Activated B cell treated with CpG ODN at 0.5 μM for 24 hours (primary cell): ENCODE measurements at regions not wholly inside any gene's neighbourhood (a gene's known extent, or its start where the extent isn't known, plus 50 kb on each side); places are given as distances from the start of the nearest gene placed in this dataset.

ENCODE experiments used
- ATAC-seq: fragments of 200-7000 bp; cut with Tn5 transposase; one replicate; pipeline ENCODE4 v1.10.0; 2021; ENCODE audit warnings: low read depth, mild to moderate bottlenecking, moderate library complexity
- CTCF ChIA-PET: fragments of 350-600 bp; sonication (Branson Sonifier 250); formaldehyde crosslinking; loops from one replicate; lab custom pipeline; 2021; ENCODE audit warnings: antibody characterized with exemption; lab: Charles Lee
- POLR2A ChIA-PET: fragments of 350-600 bp; sonication (Branson Sonifier 250); formaldehyde crosslinking; loops from one replicate; lab custom pipeline; 2021; ENCODE audit warnings: antibody characterized with exemption; lab: Charles Lee
- DNase-seq: peaks from one replicate; pipeline ENCODE4 v3.0.0; 2022
- H3K27ac Mint-ChIP-seq: one replicate; pipeline ENCODE4 v1.8.0; 2020; ENCODE audit warnings: mixed read lengths
- H3K27me3 Mint-ChIP-seq: one replicate; pipeline ENCODE4 v1.8.0; 2021; ENCODE audit warnings: mixed read lengths
- H3K36me3 Mint-ChIP-seq: one replicate; pipeline ENCODE4 v1.8.0; 2021; ENCODE audit warnings: low read depth, mixed read lengths
- H3K4me1 Mint-ChIP-seq: one replicate; pipeline ENCODE4 v1.8.0; 2021; ENCODE audit warnings: mixed read lengths
- H3K4me3 Mint-ChIP-seq: one replicate; pipeline ENCODE4 v1.8.0; 2020; ENCODE audit warnings: mild to moderate bottlenecking, mixed read lengths
- H3K9me3 Mint-ChIP-seq: one replicate; pipeline ENCODE4 v1.8.0; 2020; ENCODE audit warnings: mixed read lengths
- intact Hi-C: fragments of 100-400 bp; cut with micrococcal nuclease; formaldehyde crosslinking; loops from one replicate; pipeline ENCODE4 v1.15.1; 2024
- TF ChIP-seq, protein P1 (sequence below): fragments of 200-600 bp; IDR thresholded peaks from one replicate; pipeline ENCODE4 v1.8.0; 2022; ENCODE audit warnings: antibody characterized with exemption, mild to moderate bottlenecking

- intact Hi-C loops, result no loop called here
- Mint-ChIP-seq H3K4me3 (no peak overlapping the region), H3K27me3 (no peaks in the 10 kb centered on the region), H3K4me1 (no peaks in the 10 kb centered on the region), H3K36me3 (no peaks in the 10 kb centered on the region), H3K9me3 (no peaks in the 10 kb centered on the region), H3K27ac (no peak overlapping the region)
- DNase-seq, result no peak
- ChIA-PET POLR2A (no interaction called here), CTCF (no interaction called here)
- TF ChIP-seq, protein P1, sequence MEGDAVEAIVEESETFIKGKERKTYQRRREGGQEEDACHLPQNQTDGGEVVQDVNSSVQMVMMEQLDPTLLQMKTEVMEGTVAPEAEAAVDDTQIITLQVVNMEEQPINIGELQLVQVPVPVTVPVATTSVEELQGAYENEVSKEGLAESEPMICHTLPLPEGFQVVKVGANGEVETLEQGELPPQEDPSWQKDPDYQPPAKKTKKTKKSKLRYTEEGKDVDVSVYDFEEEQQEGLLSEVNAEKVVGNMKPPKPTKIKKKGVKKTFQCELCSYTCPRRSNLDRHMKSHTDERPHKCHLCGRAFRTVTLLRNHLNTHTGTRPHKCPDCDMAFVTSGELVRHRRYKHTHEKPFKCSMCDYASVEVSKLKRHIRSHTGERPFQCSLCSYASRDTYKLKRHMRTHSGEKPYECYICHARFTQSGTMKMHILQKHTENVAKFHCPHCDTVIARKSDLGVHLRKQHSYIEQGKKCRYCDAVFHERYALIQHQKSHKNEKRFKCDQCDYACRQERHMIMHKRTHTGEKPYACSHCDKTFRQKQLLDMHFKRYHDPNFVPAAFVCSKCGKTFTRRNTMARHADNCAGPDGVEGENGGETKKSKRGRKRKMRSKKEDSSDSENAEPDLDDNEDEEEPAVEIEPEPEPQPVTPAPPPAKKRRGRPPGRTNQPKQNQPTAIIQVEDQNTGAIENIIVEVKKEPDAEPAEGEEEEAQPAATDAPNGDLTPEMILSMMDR, result no peak
- no peak for ATAC-seq
Observed at GRCh38 chr1:232493869-232494268, 136.1 kb downstream of the SIPA1L2 start.

GRCh38 chr1:232489256-232489655 is 140.7 kb downstream of the SIPA1L2 start:
- TF ChIP-seq, protein P1, result no peak
- no peaks in the 10 kb centered on the region for H3K4me1 Mint-ChIP-seq
- no peaks in the 10 kb centered on the region for H3K36me3 Mint-ChIP-seq
- ChIA-PET CTCF (no interaction called here), POLR2A (no interaction called here)
- H3K27me3 Mint-ChIP-seq, result no peaks in the 10 kb centered on the region
- H3K4me3 Mint-ChIP-seq, result no peak overlapping the region
- intact Hi-C loops, result no loop called here
- no peaks in the 10 kb centered on the region for H3K9me3 Mint-ChIP-seq
- ATAC-seq, result no peak
- DNase-seq, result no peak
- H3K27ac Mint-ChIP-seq, result no peak overlapping the region

DNA sequence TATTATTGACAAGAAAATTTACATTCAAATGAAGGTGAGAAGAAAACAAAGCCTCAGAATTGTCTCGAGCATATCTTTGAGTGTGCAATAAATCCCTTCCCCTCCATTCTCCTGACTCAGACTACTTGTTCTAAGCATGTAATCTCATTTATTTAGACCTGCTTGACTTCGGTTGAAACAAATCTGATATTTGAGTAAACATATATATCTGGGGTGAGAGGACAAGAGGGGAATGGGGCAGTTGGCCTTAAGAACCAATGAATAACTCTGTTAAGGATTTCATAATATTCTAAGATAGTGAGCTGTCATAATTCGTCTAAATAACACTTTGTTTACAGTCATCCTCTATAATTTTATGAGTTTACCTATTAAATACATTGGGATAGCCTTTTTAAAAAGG is 142.7 kb downstream of the SIPA1L2 start:
- Mint-ChIP-seq H3K4me3 (no peak overlapping the region), H3K27me3 (no peaks in the 10 kb centered on the region), H3K36me3 (no peaks in the 10 kb centered on the region), H3K9me3 (no peaks in the 10 kb centered on the region), H3K27ac (no peak overlapping the region), H3K4me1 (no peaks in the 10 kb centered on the region)
- intact Hi-C loops, result no loop called here
- TF ChIP-seq, protein P1, result no peak
- ChIA-PET CTCF (no interaction called here), POLR2A (no interaction called here)
- DNase-seq (no peak), ATAC-seq (no peak)

GRCh38 chr1:232486454-232487207 is 143.3 kb downstream of the SIPA1L2 start:
- Mint-ChIP-seq H3K27ac (no peak overlapping the region), H3K4me1 (no peaks in the 10 kb centered on the region), H3K9me3 (no peaks in the 10 kb centered on the region), H3K27me3 (no peaks in the 10 kb centered on the region), H3K36me3 (no peaks in the 10 kb centered on the region), H3K4me3 (no peak overlapping the region)
- intact Hi-C loops, result no loop called here
- POLR2A ChIA-PET, result no interaction called here
- no peak for DNase-seq
- TF ChIP-seq, protein P1, result no peak
- no peak for ATAC-seq
- CTCF ChIA-PET, result no interaction called here

- Mint-ChIP-seq H3K4me1 (no peaks in the 10 kb centered on the region), H3K27ac (no peak overlapping the region), H3K36me3 (no peaks in the 10 kb centered on the region), H3K4me3 (no peak overlapping the region), H3K27me3 (no peaks in the 10 kb centered on the region), H3K9me3 (no peaks in the 10 kb centered on the region)
- intact Hi-C loops, result no loop called here
- no peak for DNase-seq
- CTCF ChIA-PET, result no interaction called here
- POLR2A ChIA-PET, result no interaction called here
- no peak for ATAC-seq
- TF ChIP-seq, protein P1, result no peak
Observed at GRCh38 chr1:232486006-232486405, 143.9 kb downstream of the SIPA1L2 start.
